HG03196 (cell line): ENCODE measurements at regions not wholly inside any gene's neighbourhood (a gene's known extent, or its start where the extent isn't known, plus 50 kb on each side); places are given as distances from the start of the nearest gene placed in this dataset.
"Not testable (repeated sequence)": the region's sequence is repeated elsewhere in the genome, so short reads cannot be mapped to it uniquely, and the experiment has no call there.

Source experiments
- ATAC-seq: cut with Tn5 transposase; IDR thresholded peaks from one replicate; pipeline ENCODE4 v1.9.1; 2021; ENCODE audit not compliant: unreplicated experiment

- no peak for ATAC-seq
Measured at GRCh38 chr2:234203135-234203984, 152.9 kb downstream of the SPP2 start.

GRCh38 chr2:234202601-234203000 is 152.1 kb downstream of the SPP2 start:
- no peak for ATAC-seq

GRCh38 chr2:234199996-234200395 is 149.5 kb downstream of the SPP2 start:
- ATAC-seq: no peak

- ATAC-seq: no peak
Measured at GRCh38 chr2:234198976-234199375, 148.5 kb downstream of the SPP2 start.

GRCh38 chr2:234195516-234195915 is 145.0 kb downstream of the SPP2 start:
- no peak for ATAC-seq

- ATAC-seq: no peak
Measured at GRCh38 chr2:234193977-234194563, 143.6 kb downstream of the SPP2 start.

GRCh38 chr2:234191819-234192407 is 141.4 kb downstream of the SPP2 start:
- ATAC-seq: no peak

GRCh38 chr2:234189786-234190300 is 139.3 kb downstream of the SPP2 start:
- no peak for ATAC-seq

GRCh38 chr2:234189230-234189629 is 138.7 kb downstream of the SPP2 start:
- no peak for ATAC-seq

- ATAC-seq: no peak
Measured at GRCh38 chr2:234187646-234188174, 137.2 kb downstream of the SPP2 start.

- no peak for ATAC-seq
Measured at GRCh38 chr2:234181121-234181520, 130.6 kb downstream of the SPP2 start.

GRCh38 chr2:234179031-234179363 is 128.5 kb downstream of the SPP2 start:
- no peak for ATAC-seq

- no peak for ATAC-seq
Measured at GRCh38 chr2:234178330-234179030, 128.0 kb downstream of the SPP2 start.

- ATAC-seq: no peak
Measured at GRCh38 chr2:234175649-234176048, 125.1 kb downstream of the SPP2 start.

- ATAC-seq: no peak
Measured at GRCh38 chr2:234174742-234175141, 124.2 kb downstream of the SPP2 start.

- ATAC-seq: no peak
Measured at GRCh38 chr2:234172532-234172931, 122.0 kb downstream of the SPP2 start.

GRCh38 chr2:234172066-234172465 is 121.6 kb downstream of the SPP2 start:
- no peak for ATAC-seq

- ATAC-seq: no peak
Measured at GRCh38 chr2:234171666-234172065, 121.2 kb downstream of the SPP2 start.

GRCh38 chr2:234169674-234170073 is 119.2 kb downstream of the SPP2 start:
- no peak for ATAC-seq

GRCh38 chr2:234168605-234169570 is 118.4 kb downstream of the SPP2 start:
- ATAC-seq: not testable (repeated sequence)
